GM19395 (cell line): ENCODE measurements at regions not wholly inside any gene's neighbourhood (a gene's known extent, or its start where the extent isn't known, plus 50 kb on each side); places are given as distances from the start of the nearest gene placed in this dataset.

Source experiments
- ATAC-seq: cut with Tn5 transposase; IDR thresholded peaks from one replicate; pipeline ENCODE4 v1.9.1; 2021; ENCODE audit warnings: mild to moderate bottlenecking, moderate library complexity; ENCODE audit not compliant: unreplicated experiment

DNA sequence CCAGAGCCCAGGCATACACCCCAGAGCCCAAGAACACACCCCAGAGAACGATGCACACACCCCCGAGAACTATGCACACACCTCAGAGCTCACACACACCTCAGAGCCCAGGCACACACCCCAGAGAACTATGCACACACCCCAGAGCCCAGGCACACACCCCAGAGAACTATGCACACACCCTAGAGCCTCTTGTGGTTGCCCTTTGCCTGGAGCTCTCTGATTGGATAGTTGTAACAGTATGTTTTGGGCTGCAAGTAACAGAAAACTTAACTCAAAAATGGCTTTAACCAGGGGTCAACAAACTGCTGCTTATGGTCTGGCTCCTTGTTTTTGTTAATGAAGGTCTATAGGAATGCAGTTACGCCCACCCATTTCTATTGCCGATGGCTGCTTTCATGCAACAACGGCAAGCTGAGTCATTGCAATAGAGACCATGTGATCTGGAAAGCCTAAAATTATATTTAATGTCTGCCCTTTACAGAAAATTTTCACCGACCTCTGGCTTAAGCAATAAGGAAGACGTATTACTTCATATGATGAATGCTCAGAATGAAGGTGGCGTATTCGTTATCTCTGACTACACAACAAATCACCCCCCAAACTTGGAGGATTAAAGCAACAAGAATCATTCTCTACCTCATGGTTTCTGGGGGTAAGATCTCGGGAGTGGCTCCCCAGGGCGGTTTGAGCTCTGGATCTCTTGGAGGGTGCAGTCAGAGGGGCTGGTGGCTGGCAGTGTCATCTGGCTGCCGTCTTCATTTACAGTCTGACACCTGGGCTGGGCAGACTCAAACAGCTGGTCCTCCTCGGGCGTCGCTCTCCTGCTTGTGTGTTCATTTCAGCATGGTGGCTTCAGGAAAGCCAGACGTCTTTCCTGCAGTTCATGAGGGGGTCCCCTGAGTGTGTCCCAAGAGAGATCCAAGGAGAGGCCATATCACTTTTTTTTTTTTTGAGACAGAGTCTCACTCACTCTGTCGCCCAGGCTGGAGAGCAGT is 66.3 kb upstream of the NCOR2 start:
- ATAC-seq = no peak

DNA sequence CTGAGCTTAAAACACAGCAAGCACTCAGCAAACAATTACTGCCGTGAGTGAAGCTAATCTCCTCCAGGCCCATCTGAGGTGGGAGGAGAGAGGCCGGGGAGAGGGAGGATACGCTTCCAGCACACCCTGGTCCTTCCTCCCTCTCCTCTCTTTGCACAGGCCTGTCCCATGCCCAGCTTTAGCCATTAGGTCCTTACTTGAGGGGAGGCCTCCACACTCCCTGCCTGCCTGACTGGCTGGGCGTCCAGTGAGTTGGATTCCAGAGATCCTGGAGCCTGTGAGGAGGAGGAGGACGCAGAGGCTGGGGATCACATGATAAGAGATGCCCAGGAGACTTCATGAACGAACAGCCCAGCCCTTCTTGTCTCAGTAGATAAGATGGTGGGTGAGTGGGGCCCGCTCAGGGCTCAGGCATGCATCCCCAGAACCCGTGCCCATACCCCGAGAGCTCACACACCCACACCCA is 65.1 kb upstream of the NCOR2 start:
- no peak for ATAC-seq

DNA sequence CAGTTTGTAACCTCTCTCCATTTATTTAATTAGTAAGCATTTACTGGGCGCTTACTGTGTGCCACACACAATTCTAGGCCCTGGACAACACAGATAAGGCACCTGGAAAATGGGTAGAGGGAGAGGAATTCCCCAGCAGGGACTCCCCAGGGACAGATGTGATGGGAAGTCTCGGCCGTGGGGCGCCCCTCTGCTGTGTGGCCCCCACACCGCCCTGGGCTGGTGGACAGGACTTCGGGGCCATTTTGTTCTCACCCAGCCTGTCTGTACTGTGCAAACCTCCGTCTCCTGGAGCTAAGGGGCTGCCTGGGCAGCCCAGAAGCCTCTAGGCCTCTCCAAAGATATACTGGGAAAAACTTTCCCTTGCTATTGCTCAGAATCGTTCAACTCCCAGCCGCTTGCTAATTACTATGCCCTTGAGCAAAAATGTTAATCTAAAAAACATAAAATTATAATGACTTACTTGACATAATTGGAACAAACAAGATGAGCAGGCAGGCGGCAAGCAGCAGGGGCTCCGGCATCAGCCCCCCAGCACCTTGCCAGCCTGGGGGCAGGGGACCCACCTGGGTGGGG is 64.4 kb upstream of the NCOR2 start:
- ATAC-seq = no peak

DNA sequence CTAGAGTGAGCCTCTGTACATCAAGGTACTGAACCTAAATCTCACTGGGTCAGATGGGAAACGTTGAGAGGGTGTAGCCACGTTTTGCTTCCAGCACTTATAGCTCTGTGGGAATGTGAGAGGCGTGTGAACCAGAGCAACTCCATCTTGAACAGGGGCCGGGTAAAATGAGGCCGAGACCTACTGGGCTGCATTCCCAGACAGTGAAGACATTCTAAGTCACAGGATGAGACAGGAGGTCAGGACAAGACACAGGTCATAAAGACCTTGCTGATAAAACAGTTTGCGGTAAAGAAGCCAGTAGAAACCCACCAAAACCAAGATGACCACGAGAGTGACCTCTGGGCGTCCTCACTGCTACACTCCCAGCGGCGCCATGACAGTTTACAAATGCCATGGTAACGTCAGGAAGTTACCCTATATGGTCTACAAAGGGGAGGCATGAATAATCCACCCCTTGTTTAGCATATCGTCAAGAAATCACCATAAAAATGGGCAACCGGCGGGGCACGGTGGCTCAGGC is 63.4 kb upstream of the NCOR2 start:
- no peak for ATAC-seq

DNA sequence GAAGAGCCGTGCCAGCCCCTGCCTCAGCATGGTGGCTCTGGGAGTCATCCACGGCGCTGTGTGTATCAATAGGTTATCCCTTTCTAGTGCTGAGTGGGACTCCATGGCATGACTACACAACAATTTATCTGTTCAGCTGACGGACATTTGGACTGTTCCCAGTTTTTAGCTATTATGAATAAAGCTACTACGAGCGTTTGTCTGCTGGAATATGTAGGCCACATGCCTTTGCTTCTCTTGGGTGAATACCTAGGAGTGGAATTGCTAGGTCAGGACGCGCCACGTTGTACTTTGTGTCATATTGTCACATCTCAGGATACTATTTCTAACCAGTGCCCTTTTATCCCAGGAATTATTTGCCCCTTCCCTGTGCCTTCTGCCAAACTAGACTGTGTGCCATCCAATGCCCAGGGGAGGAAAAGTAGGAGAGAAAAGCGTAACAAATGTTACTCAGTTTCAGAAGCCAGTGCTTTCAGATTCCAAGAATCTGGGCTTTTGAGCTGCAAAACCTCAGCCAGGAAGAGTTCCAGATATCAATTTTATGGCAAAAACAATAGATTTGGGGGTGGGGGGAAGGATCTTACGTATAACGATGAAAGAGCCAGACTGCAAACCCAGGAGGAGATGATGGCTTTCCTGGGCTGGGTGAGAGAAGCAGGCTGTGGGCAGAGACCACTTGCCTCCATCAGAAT is 62.5 kb upstream of the NCOR2 start:
- no peak for ATAC-seq

DNA sequence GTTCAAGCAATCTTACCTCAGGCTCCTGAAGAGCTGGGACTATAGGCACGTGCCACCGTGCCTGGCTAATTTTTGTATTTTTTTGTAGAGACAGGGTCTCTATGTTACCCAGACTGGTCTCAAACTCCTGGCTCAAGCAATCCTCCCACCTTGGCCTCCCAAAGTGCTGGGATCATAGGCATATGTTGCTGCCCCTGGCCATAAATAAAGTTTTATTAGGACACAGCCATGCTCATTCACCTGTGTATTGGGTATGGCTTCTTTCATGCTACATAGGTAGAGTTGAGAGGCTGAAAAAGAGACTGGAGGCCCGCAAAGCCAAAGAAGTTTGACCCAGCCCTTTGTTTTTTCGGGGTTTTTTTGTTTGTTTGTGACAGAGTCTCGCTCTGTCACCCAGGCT is 61.7 kb upstream of the NCOR2 start:
- no peak for ATAC-seq

DNA sequence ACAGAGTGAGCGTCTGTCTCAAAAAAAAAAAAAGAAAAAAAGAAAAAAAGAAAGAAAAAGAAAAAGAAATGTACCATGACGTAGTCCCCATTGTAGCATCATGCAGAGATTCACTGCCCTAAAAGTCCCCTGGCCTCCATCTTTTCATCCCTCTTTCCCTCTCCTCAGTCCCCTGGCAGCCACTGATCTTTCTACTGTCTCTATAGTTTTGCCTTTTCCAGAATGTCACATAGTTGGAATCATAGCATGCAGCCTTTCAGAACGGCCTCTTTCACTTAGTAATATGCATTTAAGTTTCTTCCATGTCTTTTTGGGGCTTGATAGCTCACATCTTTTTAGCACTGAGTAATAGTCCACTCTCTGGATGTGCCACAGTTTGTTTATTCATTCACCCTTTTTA is 60.5 kb upstream of the NCOR2 start:
- no peak for ATAC-seq

DNA sequence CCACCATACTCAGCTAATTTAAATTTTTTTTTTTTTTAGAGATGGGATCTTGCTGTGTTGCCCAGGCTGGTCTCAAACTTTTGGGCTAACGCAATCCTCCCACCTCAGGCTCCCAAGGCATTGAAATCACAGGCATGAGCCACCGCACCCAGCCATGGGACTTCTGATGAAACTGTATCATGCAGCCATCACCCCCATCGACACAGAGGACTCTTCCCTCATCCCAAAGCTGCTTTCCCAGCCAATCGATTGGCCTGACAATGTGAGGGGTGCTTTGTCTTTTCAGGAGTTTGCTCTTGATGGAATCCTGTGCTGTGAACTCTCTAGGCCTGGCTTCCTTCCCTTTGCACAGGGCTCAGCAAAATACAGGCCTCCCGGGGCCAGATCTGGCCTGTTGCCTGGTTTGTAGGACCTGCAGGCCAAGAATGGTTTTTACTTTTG is 59.6 kb upstream of the NCOR2 start:
- ATAC-seq = no peak

DNA sequence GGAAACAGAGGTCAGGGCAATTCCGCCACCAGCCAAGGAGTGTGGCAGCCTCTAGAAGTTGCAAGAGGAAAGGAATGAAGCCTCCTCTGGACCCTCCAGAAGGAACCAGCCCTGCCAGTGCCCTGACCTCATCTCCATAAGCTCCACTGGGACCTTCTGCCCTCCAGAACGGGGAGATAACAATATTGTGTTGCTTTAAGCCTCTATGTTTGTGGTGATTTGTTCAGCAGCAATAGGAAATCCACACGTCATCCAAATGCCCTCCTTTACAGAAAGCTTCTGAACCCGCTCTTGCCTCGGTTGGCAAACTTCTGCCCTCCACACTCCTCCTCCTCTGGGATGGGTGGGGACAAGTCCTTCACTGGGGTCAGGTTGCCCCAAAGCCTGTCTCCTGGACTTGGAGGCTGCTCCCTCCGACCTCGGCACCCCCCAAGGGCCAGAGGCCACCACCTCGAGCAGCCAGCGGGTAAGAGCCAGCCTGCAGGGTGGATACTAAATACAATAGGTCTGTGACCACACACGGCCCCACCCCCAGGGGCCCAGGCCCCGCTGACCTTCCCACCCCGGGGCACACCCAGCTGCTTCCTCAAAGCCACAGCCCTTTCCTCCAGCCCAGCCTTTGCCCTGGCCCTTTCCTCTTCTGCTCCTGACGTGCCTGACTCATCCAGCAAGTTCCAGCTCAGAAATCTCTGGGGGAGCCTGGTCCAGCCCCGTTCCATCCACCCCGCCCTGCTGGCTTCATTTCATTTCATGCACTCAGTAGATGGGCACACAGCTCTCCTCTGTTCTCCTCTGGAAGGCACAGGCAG is 58.7 kb upstream of the NCOR2 start:
- no peak for ATAC-seq

DNA sequence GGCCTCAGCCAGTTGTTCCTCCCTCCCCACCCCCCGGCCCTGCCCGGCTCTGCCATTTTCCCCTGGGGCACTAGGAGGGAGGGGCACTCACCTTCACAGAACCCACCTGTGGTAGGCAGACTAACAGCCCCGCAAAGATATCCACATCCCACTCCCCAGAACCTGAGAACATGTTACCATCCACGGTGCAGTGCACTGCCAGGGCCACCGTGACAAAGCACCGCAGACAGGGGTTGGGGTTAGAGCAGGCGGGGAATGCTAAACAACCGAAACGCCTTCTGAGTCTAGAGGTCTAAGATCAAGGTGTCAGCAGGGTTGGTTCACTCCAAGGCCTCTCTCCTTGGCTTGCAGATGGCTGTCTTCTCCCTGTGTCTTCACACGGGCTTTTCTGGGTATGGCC is 57.4 kb upstream of the NCOR2 start:
- no peak for ATAC-seq

DNA sequence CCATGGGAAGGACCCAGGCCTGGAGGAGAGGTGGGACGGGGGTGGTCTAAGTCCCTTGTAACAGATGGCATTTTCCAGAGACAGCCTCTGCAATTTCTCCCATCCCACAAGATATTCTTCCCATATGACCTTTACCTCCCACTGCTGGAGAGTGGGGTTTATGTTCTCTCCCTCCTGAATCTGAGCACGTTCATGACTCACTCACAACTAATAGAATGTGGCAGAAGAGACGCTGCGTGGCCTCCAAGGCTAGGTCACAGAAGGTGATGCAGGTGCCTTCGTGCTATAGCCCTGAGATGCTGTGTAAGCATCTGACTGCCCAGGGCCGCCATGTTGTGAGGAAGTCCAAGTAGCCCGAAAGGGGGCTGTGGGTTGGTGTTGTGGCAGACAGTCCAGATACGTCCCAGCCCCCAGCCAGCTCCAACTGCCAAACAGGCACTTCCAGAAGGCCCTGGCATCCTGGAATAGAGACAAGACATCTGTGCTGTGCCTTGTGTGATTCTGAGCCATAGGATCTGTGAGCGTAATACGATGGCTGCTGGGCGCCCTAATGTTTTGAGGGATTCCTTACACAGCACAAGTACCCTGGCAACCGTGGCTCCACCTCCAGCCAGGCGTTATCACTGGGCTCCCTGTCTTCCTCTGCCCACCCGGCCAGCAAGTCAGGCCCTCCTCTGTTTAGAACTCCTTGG is 56.1 kb upstream of the NCOR2 start:
- no peak for ATAC-seq

DNA sequence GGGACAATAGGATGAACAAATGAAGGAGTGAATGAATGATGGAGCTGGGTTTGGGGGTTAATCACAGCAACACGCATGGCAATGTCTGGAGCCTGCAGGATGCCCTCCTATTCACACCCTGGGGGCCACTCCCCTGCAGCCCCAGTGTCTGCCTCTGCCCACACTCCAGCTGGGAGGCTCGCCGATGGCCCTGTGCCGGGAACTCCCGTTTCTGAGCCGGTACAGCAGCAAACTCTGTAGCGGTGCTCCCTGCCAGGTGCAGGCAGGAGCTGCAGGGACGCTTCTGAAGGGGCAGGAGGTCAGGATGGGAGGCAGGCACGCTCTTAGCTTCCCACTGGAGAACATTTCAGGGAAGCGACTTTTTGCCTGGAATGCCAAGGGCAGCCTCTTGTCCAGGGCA is 55.4 kb upstream of the NCOR2 start:
- no peak for ATAC-seq

DNA sequence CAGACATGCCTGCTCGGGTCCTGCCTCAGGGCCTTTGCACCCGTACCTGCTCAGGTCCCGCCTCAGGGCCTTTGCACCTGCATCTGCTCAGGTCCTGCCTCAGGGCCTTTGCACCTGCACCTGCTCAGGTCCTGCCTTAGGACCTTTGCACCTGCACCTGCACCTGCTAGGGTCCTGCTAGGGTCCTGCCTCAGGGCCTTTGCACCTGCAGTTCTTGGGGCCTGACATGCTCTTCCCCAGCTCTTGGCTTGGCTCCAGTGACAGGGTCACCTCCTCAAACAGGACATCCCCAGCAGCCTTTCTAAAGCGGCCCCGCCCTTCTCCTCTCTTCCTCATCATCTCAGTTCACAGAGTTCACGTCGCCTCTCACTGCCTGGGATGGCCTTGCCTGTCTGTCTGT is 54.9 kb upstream of the NCOR2 start:
- ATAC-seq = no peak

DNA sequence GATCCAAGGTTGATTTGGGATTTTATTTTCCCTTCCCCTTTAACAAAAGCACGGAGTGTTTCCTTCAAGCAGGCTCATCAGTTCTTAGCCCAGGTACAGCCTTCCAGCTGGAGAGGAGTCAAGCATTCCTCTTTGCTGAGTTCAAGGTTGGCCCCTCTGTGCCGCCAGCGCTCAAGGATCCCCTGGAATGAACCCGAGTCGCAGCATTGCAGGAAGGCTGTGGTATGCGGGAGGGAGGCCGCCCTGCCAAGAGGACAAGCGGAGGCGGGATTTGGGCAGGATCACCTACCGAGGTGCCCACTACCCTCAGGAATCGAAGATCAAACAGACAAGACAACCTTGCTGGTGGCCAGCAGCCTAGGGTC is 53.9 kb upstream of the NCOR2 start:
- ATAC-seq = no peak

DNA sequence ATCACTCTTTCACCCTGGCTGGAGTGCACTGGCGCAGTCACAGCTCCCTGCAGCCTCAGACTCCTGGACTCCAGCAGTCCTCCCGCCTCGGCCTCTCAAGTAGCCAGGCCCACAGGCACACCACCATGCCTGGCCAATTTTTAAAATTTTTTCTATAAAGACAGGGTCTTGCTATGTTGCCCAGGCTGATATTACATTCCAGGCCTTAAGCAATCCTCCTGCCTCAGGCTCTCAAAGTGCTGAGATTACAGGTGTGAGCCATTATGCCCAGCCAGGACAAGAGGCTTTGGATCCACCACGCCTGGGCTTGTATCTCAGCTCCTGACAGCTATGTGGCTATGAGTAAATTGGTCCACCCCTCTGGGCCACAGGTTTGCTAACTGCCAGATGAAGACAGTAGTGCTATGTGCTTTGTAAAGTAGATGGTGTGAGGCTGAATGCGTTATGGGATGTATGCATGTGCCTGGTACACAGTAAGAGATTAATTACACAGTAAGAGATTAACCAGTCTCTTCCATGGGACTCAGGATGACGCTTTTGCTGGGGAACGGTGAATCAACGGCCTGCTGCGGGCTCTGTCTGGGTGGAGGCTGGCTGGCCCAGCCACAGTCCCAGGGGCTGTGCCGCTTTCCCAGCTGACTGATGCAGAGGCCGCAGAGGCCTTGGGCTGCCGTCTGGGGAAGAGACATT is 53.3 kb upstream of the NCOR2 start:
- ATAC-seq = no peak

DNA sequence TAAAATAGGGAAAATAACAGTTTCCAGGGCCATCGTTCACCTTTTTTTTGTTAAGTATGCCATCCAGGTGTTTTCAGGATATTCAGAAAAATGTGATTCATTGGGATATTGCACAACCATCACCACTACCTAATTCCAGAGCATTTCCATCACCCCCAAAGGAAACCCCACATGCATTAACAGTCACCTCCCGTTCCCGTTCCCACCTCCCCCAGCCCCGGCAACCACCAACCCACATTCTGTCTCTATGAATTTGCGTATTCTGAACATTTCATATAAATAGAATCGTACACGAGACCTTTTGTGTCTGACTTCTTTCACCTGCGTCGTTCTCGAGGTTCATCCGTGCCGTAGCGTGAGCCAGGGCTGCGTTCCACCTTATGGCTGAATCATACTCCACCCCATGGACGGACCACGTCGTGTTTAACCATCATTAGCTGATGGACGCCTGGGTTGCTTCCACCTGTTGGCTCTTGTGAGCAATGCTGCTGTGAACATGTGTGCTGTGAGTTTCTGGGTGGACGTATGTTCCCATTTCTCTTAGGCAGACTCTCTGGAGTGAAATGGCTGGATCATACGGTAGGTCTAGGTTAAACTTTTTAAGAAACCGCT is 51.0 kb upstream of the NCOR2 start:
- no peak for ATAC-seq

DNA sequence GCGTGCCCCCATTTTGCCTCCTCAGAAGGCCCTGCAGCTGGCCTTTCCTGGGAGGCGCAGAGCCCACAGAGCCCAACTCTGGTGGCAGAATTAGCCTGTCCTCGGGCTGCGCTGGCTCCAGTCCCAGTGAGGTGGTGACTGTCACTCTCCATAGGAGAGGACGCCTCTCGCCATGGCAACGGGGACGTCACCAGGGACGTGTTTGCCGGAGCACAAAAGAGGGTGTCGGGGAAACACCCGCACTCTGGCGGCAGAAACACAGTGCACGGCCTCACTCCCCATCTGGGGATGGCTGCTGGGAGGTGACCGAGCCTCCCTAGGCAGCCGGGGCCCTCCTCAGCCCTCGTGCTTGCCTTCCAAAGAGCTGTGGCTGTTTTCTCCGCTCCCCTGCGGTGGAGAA is 50.2 kb upstream of the NCOR2 start:
- ATAC-seq = no peak
